ENCODE measurements at regions not wholly inside any gene's neighbourhood (a gene's known extent, or its start where the extent isn't known, plus 50 kb on each side); places are given as distances from the start of the nearest gene placed in this dataset.

GRCh38 chr3:22257252-22257651 lies 506.2 kb upstream of the ZNF385D start:
- DNase-seq (ENCODE audit: low spot score) (no peak), ATAC-seq (ENCODE audit: insufficient number of reproducible peaks, low FRiP score, low read depth) (no peak)
- no peak overlapping the region for H3K27ac ChIP-seq
- TF ChIP-seq CTCF (IDR thresholded peaks at IDR 0.05) = no peak
- H3K9me3 ChIP-seq = no peaks in the 10 kb centered on the region
- H3K36me3 ChIP-seq = no peaks in the 10 kb centered on the region
- no peak overlapping the region for H3K4me3 ChIP-seq
- no peaks in the 10 kb centered on the region for H3K4me1 ChIP-seq (ENCODE audit: control insufficient read depth in 1 of 2, low read depth in 2 of 2)
- H3K27me3 ChIP-seq (replicated peaks; ENCODE audit: insufficient read depth) = no peaks in the 10 kb centered on the region

- no peaks in the 10 kb centered on the region for H3K9me3 ChIP-seq
- H3K4me1 ChIP-seq (ENCODE audit: control insufficient read depth in 1 of 2, low read depth in 2 of 2) = no peaks in the 10 kb centered on the region
- ATAC-seq (ENCODE audit: insufficient number of reproducible peaks, low FRiP score, low read depth) (no peak), DNase-seq (ENCODE audit: low spot score) (no peak)
- no peaks in the 10 kb centered on the region for H3K36me3 ChIP-seq
- H3K27me3 ChIP-seq (replicated peaks; ENCODE audit: insufficient read depth) = no peaks in the 10 kb centered on the region
- no peak overlapping the region for H3K27ac ChIP-seq
- no peak for TF ChIP-seq CTCF (IDR thresholded peaks at IDR 0.05)
- H3K4me3 ChIP-seq = no peak overlapping the region
Measured at GRCh38 chr3:22262386-22262785, 511.4 kb upstream of the ZNF385D start.

GRCh38 chr3:22263042-22263441 lies 512.0 kb upstream of the ZNF385D start:
- no peak for TF ChIP-seq CTCF (IDR thresholded peaks at IDR 0.05)

GRCh38 chr3:22265403-22265802 lies 514.4 kb upstream of the ZNF385D start:
- H3K9me3 ChIP-seq = no peaks in the 10 kb centered on the region
- ATAC-seq (ENCODE audit: insufficient number of reproducible peaks, low FRiP score, low read depth) = no peak

More at GRCh38 chr3:22263042-22263441, 512.0 kb upstream of the ZNF385D start:
- H3K27me3 ChIP-seq (replicated peaks; ENCODE audit: insufficient read depth) = no peaks in the 10 kb centered on the region
- ATAC-seq (ENCODE audit: insufficient number of reproducible peaks, low FRiP score, low read depth) (no peak), DNase-seq (ENCODE audit: low spot score) (no peak)
- no peaks in the 10 kb centered on the region for H3K4me1 ChIP-seq (ENCODE audit: control insufficient read depth in 1 of 2, low read depth in 2 of 2)
- no peaks in the 10 kb centered on the region for H3K36me3 ChIP-seq
- no peaks in the 10 kb centered on the region for H3K9me3 ChIP-seq
- no peak overlapping the region for H3K27ac ChIP-seq
- H3K4me3 ChIP-seq = no peak overlapping the region

GRCh38 chr3:22269831-22270230 lies 518.8 kb upstream of the ZNF385D start:
- TF ChIP-seq CTCF (IDR thresholded peaks at IDR 0.05) = no peak
- DNase-seq (ENCODE audit: low spot score) (no peak), ATAC-seq (ENCODE audit: insufficient number of reproducible peaks, low FRiP score, low read depth) (no peak)
- Histone ChIP-seq H3K4me3 (no peak overlapping the region), H3K9me3 (no peaks in the 10 kb centered on the region), H3K27me3 (replicated peaks; ENCODE audit: insufficient read depth) (no peaks in the 10 kb centered on the region), H3K27ac (no peak overlapping the region), H3K4me1 (ENCODE audit: control insufficient read depth in 1 of 2, low read depth in 2 of 2) (no peaks in the 10 kb centered on the region), H3K36me3 (no peaks in the 10 kb centered on the region)

More at GRCh38 chr3:22265403-22265802, 514.4 kb upstream of the ZNF385D start:
- TF ChIP-seq CTCF (IDR thresholded peaks at IDR 0.05) = no peak
- no peaks in the 10 kb centered on the region for H3K36me3 ChIP-seq
- H3K27ac ChIP-seq = no peak overlapping the region
- H3K4me1 ChIP-seq (ENCODE audit: control insufficient read depth in 1 of 2, low read depth in 2 of 2) = no peaks in the 10 kb centered on the region
- H3K4me3 ChIP-seq = no peak overlapping the region
- H3K27me3 ChIP-seq (replicated peaks; ENCODE audit: insufficient read depth) = no peaks in the 10 kb centered on the region
- DNase-seq (ENCODE audit: low spot score) = no peak

Data from thoracic aorta (tissue), 2 donors.